Mesendoderm (in vitro differentiated cells): ENCODE measurements at regions not wholly inside any gene's neighbourhood (a gene's known extent, or its start where the extent isn't known, plus 50 kb on each side); places are given as distances from the start of the nearest gene placed in this dataset.

Experiments
- DNase-seq: peaks from one replicate; pipeline ENCODE4 v3.0.0; 2013
- H2AK5ac ChIP-seq: 2 replicates; pipeline ENCODE4 v1.6.1; 2013; ENCODE audit warnings: low read length, inconsistent platforms
- H2BK120ac ChIP-seq: 2 replicates; pipeline ENCODE4 v1.6.1; 2013; ENCODE audit warnings: low read depth, mild to moderate bottlenecking, low read length, moderate library complexity, mixed read lengths
- H2BK15ac ChIP-seq: replicated peaks from 2 replicates; pipeline ENCODE4 v1.6.1; 2013; ENCODE audit warnings: low read depth, mild to moderate bottlenecking, moderate library complexity
- H2BK5ac ChIP-seq: 2 replicates; pipeline ENCODE4 v1.6.1; 2013; ENCODE audit warnings: low read length, inconsistent platforms
- H3K18ac ChIP-seq: 2 replicates; pipeline ENCODE4 v1.6.1; 2013; ENCODE audit warnings: mild to moderate bottlenecking, low read length, mixed read lengths
- H3K23ac ChIP-seq: one replicate; pipeline ENCODE4 v1.6.1; 2013; ENCODE audit warnings: low read length
- H3K27ac ChIP-seq: 2 replicates; pipeline ENCODE4 v1.5.1; 2013; ENCODE audit warnings: low read depth, mild to moderate bottlenecking, inconsistent platforms, low read length, moderate library complexity
- H3K27me3 ChIP-seq: 2 replicates; pipeline ENCODE4 v1.6.1; 2013; ENCODE audit warnings: low read length, control low read depth, mild to moderate bottlenecking, inconsistent platforms; ENCODE audit not compliant: insufficient read depth, poor library complexity
- H3K36me3 ChIP-seq: 2 replicates; pipeline ENCODE4 v1.6.1; 2013; ENCODE audit warnings: low read length, inconsistent platforms; ENCODE audit not compliant: control insufficient read depth, insufficient read depth
- H3K4ac ChIP-seq: one replicate; pipeline ENCODE4 v1.6.1; 2013; ENCODE audit warnings: low read depth, mild to moderate bottlenecking, low read length, moderate library complexity
- H3K4me1 ChIP-seq: 2 replicates; pipeline ENCODE4 v1.6.1; 2013; ENCODE audit warnings: low read depth, low read length, inconsistent platforms; ENCODE audit not compliant: control insufficient read depth
- H3K4me2 ChIP-seq: 2 replicates; pipeline ENCODE4 v1.6.1; 2013; ENCODE audit warnings: low read length
- H3K4me3 ChIP-seq: 2 replicates; pipeline ENCODE4 v1.5.1; 2013; ENCODE audit warnings: mild to moderate bottlenecking, low read length
- H3K56ac ChIP-seq: one replicate; pipeline ENCODE4 v1.6.1; 2013; ENCODE audit warnings: low read length
- H3K79me1 ChIP-seq: 2 replicates; pipeline ENCODE4 v1.6.1; 2013; ENCODE audit warnings: low read length, inconsistent platforms
- H3K79me2 ChIP-seq: 2 replicates; pipeline ENCODE4 v1.6.1; 2013; ENCODE audit warnings: mild to moderate bottlenecking, low read length; ENCODE audit not compliant: control insufficient read depth, insufficient read depth
- H3K9ac ChIP-seq: 2 replicates; pipeline ENCODE4 v1.6.1; 2013; ENCODE audit warnings: low read length, inconsistent platforms
- H4K5ac ChIP-seq: one replicate; pipeline ENCODE4 v1.6.1; 2013; ENCODE audit warnings: low read length
- H4K8ac ChIP-seq: one replicate; pipeline ENCODE4 v1.6.1; 2013; ENCODE audit warnings: low read depth, mild to moderate bottlenecking, control low read depth, low read length, moderate library complexity
- whole genome bisulfite sequencing: extraction: QIAGEN DNeasy Blood & Tissue Kit; methylation state at CpG from one replicate; pipeline ENCODE4 v1.1.7; 2013; ENCODE audit warnings: low lambda C conversion rate, missing lambda C conversion rate; ENCODE audit not compliant: insufficient coverage; ENCODE audit errors: extremely low coverage; 5-methylcytosine and 5-hydroxymethylcytosine counted together

- Histone ChIP-seq H3K79me2 (no peaks in the 10 kb centered on the region), H3K4me2 (no peak overlapping the region), H3K36me3 (no peaks in the 10 kb centered on the region), H3K56ac (no peak overlapping the region), H4K8ac (no peak overlapping the region), H2BK120ac (no peak overlapping the region), H2AK5ac (no peak overlapping the region), H3K4ac (no peak overlapping the region), H4K5ac (no peak overlapping the region), H3K4me3 (no peak overlapping the region), H3K23ac (no peak overlapping the region), H3K27me3 (no peaks in the 10 kb centered on the region), H2BK15ac (no peak overlapping the region), H3K79me1 (no peaks in the 10 kb centered on the region), H3K18ac (no peak overlapping the region), H2BK5ac (no peak overlapping the region), H3K4me1 (no peaks in the 10 kb centered on the region), H3K9ac (no peak overlapping the region), H3K27ac (no peak overlapping the region)
- no CpG with 5 or more reads among the region's 1 CpG for WGBS
- no peak for DNase-seq
Measured at GRCh38 chr11:69945157-69945556, 125.9 kb upstream of the FGF3 start.

- no peak for DNase-seq
- H3K27ac ChIP-seq = no peak overlapping the region
Measured at GRCh38 chr11:69947059-69947792, 128.0 kb upstream of the FGF3 start.

GRCh38 chr11:69947793-69948255 lies 128.6 kb upstream of the FGF3 start:
- no peaks in the 10 kb centered on the region for H3K27me3 ChIP-seq
- H3K79me2 ChIP-seq = no peaks in the 10 kb centered on the region
- no CpG with 5 or more reads among the region's 12 CpGs for WGBS
- no peak overlapping the region for H3K27ac ChIP-seq
- H3K23ac ChIP-seq = no peak overlapping the region
- H2BK120ac ChIP-seq = no peak overlapping the region
- no peak overlapping the region for H2AK5ac ChIP-seq
- H3K9ac ChIP-seq = no peak overlapping the region
- no peaks in the 10 kb centered on the region for H3K79me1 ChIP-seq
- H3K4me1 ChIP-seq = no peaks in the 10 kb centered on the region
- no peak for DNase-seq
- no peak overlapping the region for H3K18ac ChIP-seq
- no peak overlapping the region for H3K56ac ChIP-seq
- H3K4me3 ChIP-seq = no peak overlapping the region
- H2BK15ac ChIP-seq = no peak overlapping the region
- no peak overlapping the region for H4K8ac ChIP-seq
- H3K36me3 ChIP-seq = no peaks in the 10 kb centered on the region
- no peak overlapping the region for H4K5ac ChIP-seq
- no peak overlapping the region for H3K4me2 ChIP-seq
- H2BK5ac ChIP-seq = no peak overlapping the region
- no peak overlapping the region for H3K4ac ChIP-seq

More at GRCh38 chr11:69947059-69947792, 128.0 kb upstream of the FGF3 start:
- Histone ChIP-seq H3K4me1 (no peaks in the 10 kb centered on the region), H3K4me3 (no peak overlapping the region), H4K8ac (no peak overlapping the region), H3K4me2 (no peak overlapping the region), H3K4ac (no peak overlapping the region), H3K9ac (no peak overlapping the region), H3K56ac (no peak overlapping the region), H3K18ac (no peak overlapping the region), H4K5ac (no peak overlapping the region), H3K79me2 (no peaks in the 10 kb centered on the region), H2BK120ac (no peak overlapping the region), H2BK5ac (no peak overlapping the region), H3K23ac (no peak overlapping the region), H3K79me1 (no peaks in the 10 kb centered on the region), H2AK5ac (no peak overlapping the region), H2BK15ac (no peak overlapping the region), H3K27me3 (no peaks in the 10 kb centered on the region), H3K36me3 (no peaks in the 10 kb centered on the region)
- WGBS = no CpG with 5 or more reads among the region's 5 CpGs

- Histone ChIP-seq H3K79me2 (no peaks in the 10 kb centered on the region), H2BK15ac (no peak overlapping the region), H3K27ac (no peak overlapping the region), H4K8ac (no peak overlapping the region), H3K4me3 (no peak overlapping the region), H3K4me1 (no peaks in the 10 kb centered on the region), H4K5ac (no peak overlapping the region), H2BK120ac (no peak overlapping the region), H3K9ac (no peak overlapping the region), H2AK5ac (no peak overlapping the region), H3K18ac (no peak overlapping the region), H3K4ac (no peak overlapping the region), H3K79me1 (no peaks in the 10 kb centered on the region), H3K4me2 (no peak overlapping the region), H3K36me3 (no peaks in the 10 kb centered on the region), H3K27me3 (no peaks in the 10 kb centered on the region), H3K23ac (no peak overlapping the region), H3K56ac (peak overlapping the region; percentile 79), H2BK5ac (no peak overlapping the region)
- DNase-seq = peak; percentile 70
- WGBS = no CpG with 5 or more reads among the region's 24 CpGs
Measured at GRCh38 chr11:69948256-69949141, 129.3 kb upstream of the FGF3 start.

- Histone ChIP-seq H3K18ac (no peak overlapping the region), H2BK5ac (no peak overlapping the region), H3K27me3 (no peaks in the 10 kb centered on the region), H3K9ac (no peak overlapping the region), H3K4me1 (no peaks in the 10 kb centered on the region), H2BK15ac (no peak overlapping the region), H3K27ac (no peak overlapping the region), H3K36me3 (no peaks in the 10 kb centered on the region), H3K4ac (no peak overlapping the region), H4K5ac (no peak overlapping the region), H3K4me2 (no peak overlapping the region), H3K79me1 (no peaks in the 10 kb centered on the region), H4K8ac (no peak overlapping the region), H3K23ac (no peak overlapping the region), H3K4me3 (no peak overlapping the region), H3K56ac (no peak overlapping the region), H3K79me2 (no peaks in the 10 kb centered on the region), H2AK5ac (no peak overlapping the region), H2BK120ac (no peak overlapping the region)
- DNase-seq = peak; percentile 93
- WGBS = no CpG with 5 or more reads among the region's 6 CpGs
Measured at GRCh38 chr11:69949327-69949726, 128.8 kb upstream of the ANO1 start.
